Fibroblast of skin of abdomen (primary cell): ENCODE measurements at regions not wholly inside any gene's neighbourhood (a gene's known extent, or its start where the extent isn't known, plus 50 kb on each side); places are given as distances from the start of the nearest gene placed in this dataset.

Experiments
- DNase-seq: peaks from one replicate; pipeline ENCODE4 v3.0.0-alpha.2; 2013

GRCh38 chr4:23241408-23241807, 548.7 kb downstream of the GBA3 start:
- no peak for DNase-seq

GRCh38 chr4:23238848-23239247, 546.1 kb downstream of the GBA3 start:
- DNase-seq, result no peak

GRCh38 chr4:23237771-23238170, 545.0 kb downstream of the GBA3 start:
- DNase-seq, result no peak

GRCh38 chr4:23235628-23236390, 543.1 kb downstream of the GBA3 start:
- peak; percentile 24 for DNase-seq

- DNase-seq, result no peak
These were observed 542.0 kb downstream of the GBA3 start for GRCh38 chr4:23234716-23235115.

GRCh38 chr4:23234018-23234417, 541.3 kb downstream of the GBA3 start:
- DNase-seq, result no peak

GRCh38 chr4:23233596-23233995, 540.9 kb downstream of the GBA3 start:
- DNase-seq, result no peak

- DNase-seq, result peak; percentile 22
These were observed 540.2 kb downstream of the GBA3 start for GRCh38 chr4:23232987-23233386.

- DNase-seq, result no peak
These were observed 532.8 kb downstream of the GBA3 start for GRCh38 chr4:23225564-23225963.

- DNase-seq, result no peak
These were observed 532.1 kb downstream of the GBA3 start for GRCh38 chr4:23224684-23225420.

- DNase-seq, result no peak
These were observed 528.2 kb downstream of the GBA3 start for GRCh38 chr4:23220911-23221310.

- no peak for DNase-seq
These were observed 527.2 kb downstream of the GBA3 start for GRCh38 chr4:23219779-23220408.

GRCh38 chr4:23213198-23213597, 520.5 kb downstream of the GBA3 start:
- peak; percentile 4 for DNase-seq

- no peak for DNase-seq
These were observed 519.8 kb downstream of the GBA3 start for GRCh38 chr4:23212558-23212957.

GRCh38 chr4:23207059-23207458, 514.3 kb downstream of the GBA3 start:
- no peak for DNase-seq

GRCh38 chr4:23202712-23203247, 510.0 kb downstream of the GBA3 start:
- no peak for DNase-seq

GRCh38 chr4:23194751-23195150, 502.0 kb downstream of the GBA3 start:
- DNase-seq, result no peak

GRCh38 chr4:23174179-23174578, 481.4 kb downstream of the GBA3 start:
- DNase-seq, result no peak

- peak; percentile 2 for DNase-seq
These were observed 479.2 kb downstream of the GBA3 start for GRCh38 chr4:23171976-23172375.

- DNase-seq, result no peak
These were observed 477.0 kb downstream of the GBA3 start for GRCh38 chr4:23169608-23170311.

GRCh38 chr4:23166919-23167318, 474.2 kb downstream of the GBA3 start:
- DNase-seq, result no peak

GRCh38 chr4:23166407-23166806, 473.7 kb downstream of the GBA3 start:
- no peak for DNase-seq

- no peak for DNase-seq
These were observed 472.9 kb downstream of the GBA3 start for GRCh38 chr4:23165669-23166068.
